ENCODE measurements at regions not wholly inside any gene's neighbourhood (a gene's known extent, or its start where the extent isn't known, plus 50 kb on each side); places are given as distances from the start of the nearest gene placed in this dataset.
"Not testable (repeated sequence)": the region's sequence is repeated elsewhere in the genome, so short reads cannot be mapped to it uniquely, and the experiment has no call there.

- not testable (repeated sequence) for TF ChIP-seq CTCF (IDR thresholded peaks at IDR 0.05); POLR2AphosphoS5 (IDR thresholded peaks at IDR 0.05); EP300 (IDR thresholded peaks at IDR 0.05; ENCODE audit: low read depth)
These were observed 81.8 kb upstream of the NXPH1 start for GRCh38 chr7:8351654-8352053.
